Erythroblast (primary cell): ENCODE measurements at regions not wholly inside any gene's neighbourhood (a gene's known extent, or its start where the extent isn't known, plus 50 kb on each side); places are given as distances from the start of the nearest gene placed in this dataset.

ENCODE experiments used
- GATA1 ChIP-seq: IDR thresholded peaks from 2 replicates; pipeline ENCODE4 v1.6.1; 2011; ENCODE audit warnings: low read depth, mild to moderate bottlenecking, control low read depth, low read length, moderate library complexity
- POLR2A ChIP-seq: IDR thresholded peaks from 2 replicates; pipeline ENCODE4 v1.6.1; 2011; ENCODE audit warnings: mild to moderate bottlenecking, low read length

DNA sequence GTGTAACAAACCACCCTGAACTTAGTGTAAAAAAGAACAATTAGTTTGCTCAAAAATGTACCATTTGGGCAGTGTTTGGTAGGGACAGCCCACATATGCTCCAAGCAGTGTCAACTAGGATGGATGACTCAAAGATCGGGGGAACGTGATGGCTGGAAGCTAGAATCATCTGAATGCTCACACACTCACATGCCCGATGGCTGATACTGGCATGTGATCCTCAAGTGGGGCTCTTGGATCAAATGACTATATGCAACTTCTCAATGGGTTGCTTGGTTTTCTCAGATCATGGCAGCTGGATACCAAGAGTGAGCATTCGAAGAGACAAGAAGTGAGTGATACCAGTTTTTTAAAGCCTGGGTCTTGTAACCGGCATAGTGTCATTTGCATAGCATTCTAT lies 335.9 kb upstream of the KCNMB2 start:
- TF ChIP-seq GATA1 (no peak), POLR2A (no peak)
